H1 (cell line): ENCODE measurements at regions not wholly inside any gene's neighbourhood (a gene's known extent, or its start where the extent isn't known, plus 50 kb on each side); places are given as distances from the start of the nearest gene placed in this dataset.

Experiments
- CTCF ChIA-PET: fragments of 300-600 bp; sonication (Branson Sonifier 250); formaldehyde crosslinking; loops from one replicate; lab custom pipeline; 2021; ENCODE audit not compliant: partially characterized antibody; lab: Charles Lee
- POLR2A ChIA-PET: fragments of 300-600 bp; sonication (Branson Sonifier 250); formaldehyde crosslinking; loops from one replicate; lab custom pipeline; 2021; ENCODE audit warnings: inconsistent platforms; ENCODE audit not compliant: partially characterized antibody; lab: Charles Lee
- DNase-seq, 2 experiments: peaks; one replicate each; pipeline versions ENCODE4 v3.0.0 to v3.0.0-alpha.2; 2010 to 2022; ENCODE audit warnings: low spot score in 2 of 2, low read depth in 1 of 2, mixed read lengths in 1 of 2
- FAIRE-seq: peaks from 2 replicates; lab custom pipeline; 2011; peaks lifted over from hg19 to GRCh38; lab: Jason Lieb, UNC
- H2AFZ ChIP-seq: 2 replicates; pipeline ENCODE4 v1.8.1; 2012; ENCODE audit warnings: low read length, inconsistent platforms
- H2AK5ac ChIP-seq: 2 replicates; pipeline ENCODE4 v1.6.1; 2013; ENCODE audit warnings: low read depth, low read length
- H2BK120ac ChIP-seq: replicated peaks from 2 replicates; pipeline ENCODE3; 2013; ENCODE audit warnings: low read depth, low read length, inconsistent platforms
- H2BK12ac ChIP-seq: 2 replicates; pipeline ENCODE4 v1.6.1; 2013; ENCODE audit warnings: low read depth, low read length
- H2BK15ac ChIP-seq: 2 replicates; pipeline ENCODE4 v1.6.1; 2013; ENCODE audit warnings: low read length
- H2BK20ac ChIP-seq: 2 replicates; pipeline ENCODE4 v1.6.1; 2013; ENCODE audit warnings: low read length
- H2BK5ac ChIP-seq: 2 replicates; pipeline ENCODE4 v1.6.1; 2013; ENCODE audit warnings: low read depth, low read length
- H3K14ac ChIP-seq: 2 replicates; pipeline ENCODE4 v1.6.1; 2013; ENCODE audit warnings: inconsistent platforms; ENCODE audit not compliant: insufficient read length
- H3K18ac ChIP-seq: 2 replicates; pipeline ENCODE4 v1.6.1; 2013; ENCODE audit warnings: low read length; ENCODE audit errors: extremely low read depth
- H3K23ac ChIP-seq: 2 replicates; pipeline ENCODE4 v1.6.1; 2013; ENCODE audit warnings: inconsistent platforms; ENCODE audit not compliant: insufficient read length
- H3K23me2 ChIP-seq: 2 replicates; pipeline ENCODE4 v1.6.1; 2013; ENCODE audit warnings: low read depth, low read length
- H3K27ac ChIP-seq: 2 replicates; pipeline ENCODE4 v1.6.1; 2011; ENCODE audit warnings: low read depth, low read length, inconsistent platforms
- H3K27me3 ChIP-seq, 4 experiments: replicated peaks in 1 of 4; 1 replicate in 1 of 4; 2 replicates in 3 of 4; pipeline versions ENCODE4 v1.6.1 to v1.8.1; 2011 to 2013; ENCODE audit warnings: low read length in 3 of 4, mild to moderate bottlenecking in 3 of 4, inconsistent platforms in 2 of 4, mixed read lengths in 2 of 4, moderate library complexity in 1 of 4; ENCODE audit not compliant: control insufficient read depth in 3 of 4, insufficient read depth in 3 of 4; ENCODE audit errors: extremely low read depth in 1 of 4
- H3K36me3 ChIP-seq, 4 experiments: 2 replicates each; pipeline versions ENCODE4 v1.6.1 to v1.8.1; 2011 to 2013; ENCODE audit warnings: mild to moderate bottlenecking in 4 of 4, low read length in 3 of 4, moderate library complexity in 2 of 4, control low read depth in 1 of 4, inconsistent platforms in 1 of 4; ENCODE audit not compliant: insufficient read depth in 4 of 4, control insufficient read depth in 2 of 4
- H3K4ac ChIP-seq: replicated peaks from 2 replicates; pipeline ENCODE3; 2013; ENCODE audit warnings: low read length, low read depth, mixed read lengths, inconsistent platforms; ENCODE audit not compliant: insufficient read length
- H3K4me1 ChIP-seq, 4 experiments: replicated peaks in 1 of 4; 1 replicate in 1 of 4; 2 replicates in 3 of 4; pipeline versions ENCODE4 v1.6.1 to v1.8.1; 2011 to 2013; ENCODE audit warnings: low read length in 3 of 4, inconsistent platforms in 2 of 4, mixed read lengths in 1 of 4; ENCODE audit not compliant: insufficient read depth in 4 of 4, control insufficient read depth in 3 of 4
- H3K4me2 ChIP-seq, 2 experiments: 2 replicates each; pipeline versions ENCODE4 v1.6.1 to v1.8.1; 2011 to 2013; ENCODE audit warnings: low read depth in 2 of 2, low read length in 2 of 2, control low read depth in 1 of 2, inconsistent platforms in 1 of 2, mild to moderate bottlenecking in 1 of 2; ENCODE audit not compliant: insufficient read depth in 1 of 2
- H3K4me3 ChIP-seq, 4 experiments: fragments of 200-600, 300-600 bp in 1 of 4; sonication (generic), shearing (Covaris generic), sonication (Bioruptor Twin) in 1 of 4; 2 replicates each; pipeline versions ENCODE4 v1.5.1 to v1.8.1; 2011 to 2016; ENCODE audit warnings: low read length in 4 of 4, low read depth in 3 of 4, control low read depth in 2 of 4, inconsistent platforms in 2 of 4, mild to moderate bottlenecking in 2 of 4, mixed read lengths in 1 of 4, moderate library complexity in 1 of 4; ENCODE audit not compliant: insufficient read depth in 2 of 4; ENCODE audit errors: extremely low read depth in 1 of 4
- H3K56ac ChIP-seq: replicated peaks from 2 replicates; pipeline ENCODE3; 2013; ENCODE audit warnings: low read depth, mild to moderate bottlenecking, mixed read lengths, low read length, inconsistent platforms; ENCODE audit not compliant: insufficient read length
- H3K79me1 ChIP-seq: 2 replicates; pipeline ENCODE4 v1.6.1; 2013; ENCODE audit warnings: low read depth, low read length, control low read depth
- H3K79me2 ChIP-seq, 2 experiments: 2 replicates each; pipeline versions ENCODE4 v1.6.1 to v1.8.1; 2012 to 2013; ENCODE audit warnings: low read length in 2 of 2, mild to moderate bottlenecking in 2 of 2, inconsistent platforms in 1 of 2; ENCODE audit not compliant: insufficient read depth in 2 of 2, control insufficient read depth in 1 of 2
- H3K9ac ChIP-seq, 4 experiments: replicated peaks in 1 of 4; 1 replicate in 1 of 4; 2 replicates in 3 of 4; pipeline versions ENCODE4 v1.6.1 to v1.8.1; 2011 to 2013; ENCODE audit warnings: low read depth in 3 of 4, low read length in 3 of 4, control low read depth in 2 of 4, mild to moderate bottlenecking in 2 of 4, moderate library complexity in 2 of 4, inconsistent platforms in 1 of 4; ENCODE audit errors: extremely low read depth in 1 of 4
- H3K9me3 ChIP-seq, 2 experiments: 2 replicates each; pipeline versions ENCODE4 v1.6.1 to v1.8.1; 2012 to 2013; ENCODE audit warnings: mild to moderate bottlenecking in 2 of 2, moderate library complexity in 2 of 2, control low read depth in 1 of 2, inconsistent platforms in 1 of 2, low read depth in 1 of 2, low read length in 1 of 2, mixed read lengths in 1 of 2; ENCODE audit not compliant: insufficient read depth in 2 of 2
- H4K20me1 ChIP-seq, 2 experiments: replicated peaks in 1 of 2; 2 replicates each; pipeline versions ENCODE3 to v1.8.1; 2011 to 2013; ENCODE audit warnings: inconsistent platforms in 2 of 2, low read length in 2 of 2, mild to moderate bottlenecking in 1 of 2; ENCODE audit not compliant: insufficient read depth in 2 of 2, control insufficient read depth in 1 of 2
- H4K5ac ChIP-seq: 2 replicates; pipeline ENCODE4 v1.6.1; 2013; ENCODE audit warnings: low read length, low read depth, mixed read lengths, inconsistent platforms; ENCODE audit not compliant: insufficient read length
- H4K8ac ChIP-seq: 2 replicates; pipeline ENCODE4 v1.8.0; 2013; ENCODE audit warnings: mild to moderate bottlenecking, moderate library complexity, low read length, inconsistent platforms; ENCODE audit not compliant: insufficient read depth; ENCODE audit errors: extremely low read depth
- H4K91ac ChIP-seq: replicated peaks from 2 replicates; pipeline ENCODE3; 2013; ENCODE audit warnings: low read length, mixed read lengths, inconsistent platforms; ENCODE audit not compliant: insufficient read length
- SIRT6 ChIP-seq: IDR thresholded peaks from one replicate; pipeline ENCODE4 v1.7.1; 2012; ENCODE audit warnings: low read length, inconsistent platforms
- TAF7 ChIP-seq: optimal IDR thresholded peaks from 2 replicates; pipeline ENCODE3; 2011; ENCODE audit warnings: low read depth, mild to moderate bottlenecking, inconsistent platforms, low read length, moderate library complexity, borderline replicate concordance
- WGBS, 2 experiments: shearing (Covaris generic) in 1 of 2; methylation state at CpG; one replicate each; pipeline versions ENCODE4 v1.1.6 to v1.1.7; 2013 to 2015; ENCODE audit warnings: low lambda C conversion rate in 2 of 2, mixed read lengths in 2 of 2, inconsistent platforms in 1 of 2, low coverage in 1 of 2, missing lambda C conversion rate in 1 of 2; ENCODE audit not compliant: insufficient replicate concordance in 2 of 2, insufficient coverage in 1 of 2, insufficient read length in 1 of 2; ENCODE audit errors: extremely low coverage in 1 of 2, missing lambda C conversion rate in 1 of 2; 5-methylcytosine and 5-hydroxymethylcytosine counted together

GRCh38 chr18:2380101-2380500, 191.2 kb downstream of the METTL4 start:
- Histone ChIP-seq H3K27me3 (no peaks in the 10 kb centered on the region), H2AFZ (0 out of 2 replicates have a peak overlapping the region, but pooled peaks have one; percentile 16), H2BK12ac (no peak overlapping the region), H3K79me1 (no peaks in the 10 kb centered on the region), H3K23me2 (no peaks in the 10 kb centered on the region), H4K5ac (no peak overlapping the region), H2BK15ac (no peak overlapping the region), H3K4me3 (no peak overlapping the region), H2BK20ac (no peak overlapping the region), H3K79me2 (no peaks in the 10 kb centered on the region), H4K91ac (no peak overlapping the region), H2BK5ac (no peak overlapping the region), H3K4me1 (no peaks in the 10 kb centered on the region), H4K20me1 (no peaks in the 10 kb centered on the region), H3K9ac (no peak overlapping the region), H3K27ac (no peak overlapping the region), H3K18ac (no peak overlapping the region), H4K8ac (no peak overlapping the region), H3K23ac (no peak overlapping the region), H3K4me2 (no peak overlapping the region), H3K9me3 (no peaks in the 10 kb centered on the region), H3K4ac (no peak overlapping the region), H2AK5ac (no peak overlapping the region), H3K56ac (no peak overlapping the region), H3K14ac (no peak overlapping the region), H3K36me3 (no peaks in the 10 kb centered on the region), H2BK120ac (no peak overlapping the region)
- POLR2A ChIA-PET: no interaction called here
- CTCF ChIA-PET: no interaction called here
- DNase-seq: no peak
- FAIRE-seq: no peak
- 90% methylated on average over 2 of the region's 2 CpGs; no CpG with 5 or more reads in 1 of the 2 experiments for WGBS, 2 experiments
- TF ChIP-seq TAF7 (no peak), SIRT6 (no peak)
